ENCODE measurements at regions not wholly inside any gene's neighbourhood (a gene's known extent, or its start where the extent isn't known, plus 50 kb on each side); places are given as distances from the start of the nearest gene placed in this dataset.

GRCh38 chr4:108291137-108291536 lies 122.4 kb upstream of the LEF1 start:
- DNase-seq (ENCODE audit: low read depth) = no peak
- no peak overlapping the region for H3K4me3 ChIP-seq (replicated peaks; ENCODE audit: low read depth, low read length)
- no peak for TF ChIP-seq CTCF (IDR thresholded peaks at IDR 0.05; ENCODE audit: low read length, missing control alignments)

GRCh38 chr4:108287834-108288413 lies 119.2 kb upstream of the LEF1 start:
- no peak for DNase-seq (ENCODE audit: low read depth)
- no peak overlapping the region for H3K4me3 ChIP-seq (replicated peaks; ENCODE audit: low read depth, low read length)
- TF ChIP-seq CTCF (IDR thresholded peaks at IDR 0.05; ENCODE audit: low read length, missing control alignments) = no peak

GRCh38 chr4:108280072-108280471 lies 111.3 kb upstream of the LEF1 start:
- TF ChIP-seq CTCF (IDR thresholded peaks at IDR 0.05; ENCODE audit: low read length, missing control alignments) = no peak
- no peak for DNase-seq (ENCODE audit: low read depth)
- no peak overlapping the region for H3K4me3 ChIP-seq (replicated peaks; ENCODE audit: low read depth, low read length)

- no peak for DNase-seq (ENCODE audit: low read depth)
- no peak overlapping the region for H3K4me3 ChIP-seq (replicated peaks; ENCODE audit: low read depth, low read length)
- TF ChIP-seq CTCF (IDR thresholded peaks at IDR 0.05; ENCODE audit: low read length, missing control alignments) = no peak
Measured at GRCh38 chr4:108276690-108277089, 108.0 kb upstream of the LEF1 start.

- H3K4me3 ChIP-seq (replicated peaks; ENCODE audit: low read depth, low read length) = no peak overlapping the region
- TF ChIP-seq CTCF (IDR thresholded peaks at IDR 0.05; ENCODE audit: low read length, missing control alignments) = no peak
- no peak for DNase-seq (ENCODE audit: low read depth)
Measured at GRCh38 chr4:108272986-108273385, 104.3 kb upstream of the LEF1 start.

GRCh38 chr4:108272561-108272960 lies 103.8 kb upstream of the LEF1 start:
- no peak for TF ChIP-seq CTCF (IDR thresholded peaks at IDR 0.05; ENCODE audit: low read length, missing control alignments)
- H3K4me3 ChIP-seq (replicated peaks; ENCODE audit: low read depth, low read length) = no peak overlapping the region
- DNase-seq (ENCODE audit: low read depth) = no peak

GRCh38 chr4:108272046-108272445 lies 103.3 kb upstream of the LEF1 start:
- no peak overlapping the region for H3K4me3 ChIP-seq (replicated peaks; ENCODE audit: low read depth, low read length)
- no peak for DNase-seq (ENCODE audit: low read depth)
- TF ChIP-seq CTCF (IDR thresholded peaks at IDR 0.05; ENCODE audit: low read length, missing control alignments) = no peak
